HG02981 (cell line): ENCODE measurements at regions not wholly inside any gene's neighbourhood (a gene's known extent, or its start where the extent isn't known, plus 50 kb on each side); places are given as distances from the start of the nearest gene placed in this dataset.

Experiments used
- ATAC-seq: cut with Tn5 transposase; IDR thresholded peaks from one replicate; pipeline ENCODE4 v1.9.1; 2021; ENCODE audit warnings: mild to moderate bottlenecking, moderate library complexity; ENCODE audit not compliant: unreplicated experiment

- ATAC-seq, result no peak
Observed at GRCh38 chr2:5502385-5502784, 189.8 kb upstream of the SOX11 start.

- no peak for ATAC-seq
Observed at GRCh38 chr2:5504756-5505155, 187.4 kb upstream of the SOX11 start.

DNA sequence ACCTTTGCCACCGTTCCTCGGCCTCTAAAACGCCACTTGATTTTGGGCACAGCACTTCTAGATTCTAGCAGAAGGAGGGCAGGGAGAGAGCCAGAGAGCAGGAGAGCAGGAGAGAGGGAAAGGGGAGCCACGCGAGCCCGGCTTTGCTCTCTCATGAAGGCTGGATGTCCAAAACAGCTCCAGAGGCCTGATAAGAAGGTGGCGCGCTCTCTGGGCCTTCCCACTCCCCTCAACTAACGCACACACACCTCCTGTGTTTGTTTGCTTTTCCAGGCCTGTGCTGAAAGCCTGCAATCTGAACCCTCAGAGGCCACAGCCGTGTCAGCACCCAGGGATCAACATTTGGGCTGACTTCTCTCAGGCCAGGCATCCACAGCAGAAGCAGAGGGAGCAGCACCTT lies 184.8 kb upstream of the SOX11 start:
- ATAC-seq, result no peak

DNA sequence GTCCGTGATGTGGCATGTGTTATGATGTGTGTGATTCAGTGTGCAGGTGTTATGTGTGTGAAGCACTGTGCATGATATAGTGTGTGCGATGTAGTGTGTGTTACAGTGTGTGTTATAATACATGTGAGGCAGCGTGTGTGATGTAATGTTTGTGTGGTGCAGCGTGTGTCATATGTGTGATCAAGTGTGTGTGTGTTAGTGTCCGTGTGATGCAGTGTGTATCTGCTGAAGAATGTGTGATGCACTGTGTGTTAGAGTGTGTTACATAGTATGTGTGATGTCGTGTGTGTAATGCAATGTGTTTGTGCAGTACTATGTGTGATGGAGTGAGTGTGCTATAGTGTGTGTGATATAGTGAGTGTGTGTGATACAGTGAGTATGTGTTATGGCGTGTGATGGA lies 182.8 kb upstream of the SOX11 start:
- ATAC-seq, result no peak

GRCh38 chr2:5510082-5510481 lies 182.1 kb upstream of the SOX11 start:
- no peak for ATAC-seq

DNA sequence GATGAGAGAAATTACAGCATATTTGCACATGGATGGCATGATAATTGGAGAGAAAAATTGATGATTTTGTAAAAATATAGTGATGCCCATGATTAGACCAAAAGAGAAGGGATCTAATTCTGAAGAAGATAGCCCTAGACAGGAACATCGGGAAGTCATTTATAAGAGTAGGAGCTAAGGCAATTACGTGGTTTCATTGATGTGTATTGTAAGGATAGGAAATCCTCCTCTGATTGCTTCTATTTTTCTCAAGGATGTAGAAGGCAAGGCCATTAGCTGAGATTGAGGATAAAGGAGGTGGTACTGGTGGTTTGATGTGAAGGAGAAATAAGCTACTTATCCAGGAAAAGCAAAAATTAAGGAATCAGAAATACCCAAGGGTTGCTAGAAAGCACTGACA lies 176.5 kb upstream of the SOX11 start:
- no peak for ATAC-seq

- ATAC-seq, result no peak
Observed at GRCh38 chr2:5519286-5519685, 172.9 kb upstream of the SOX11 start.

DNA sequence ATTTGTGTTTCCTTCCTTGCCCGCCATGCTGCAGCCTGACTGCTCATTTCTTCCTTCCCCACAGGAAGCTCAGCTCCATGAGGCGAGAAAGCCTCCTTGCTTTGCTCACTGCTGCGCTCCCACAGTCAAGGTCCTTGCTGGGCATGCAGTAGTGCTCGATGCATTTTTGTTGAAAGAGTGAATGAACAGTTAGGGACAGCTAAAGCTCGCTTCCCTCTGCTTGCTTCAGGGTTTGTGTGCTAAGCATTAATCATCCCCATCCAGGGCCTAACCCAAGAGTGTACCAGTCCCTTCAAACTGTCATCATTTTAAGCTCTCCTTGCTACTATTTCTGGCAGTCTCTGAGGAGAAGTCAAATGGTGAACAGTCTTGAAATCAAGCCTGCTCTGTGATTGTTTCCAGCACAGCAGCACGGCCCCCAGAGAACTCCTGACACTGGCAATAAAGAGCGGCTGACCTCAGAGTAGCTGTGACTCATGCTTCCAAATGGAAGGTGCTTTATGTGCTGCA lies 171.7 kb upstream of the SOX11 start:
- ATAC-seq, result no peak

- ATAC-seq, result no peak
Observed at GRCh38 chr2:5521461-5521860, 170.7 kb upstream of the SOX11 start.

- ATAC-seq, result no peak
Observed at GRCh38 chr2:5524551-5524950, 167.6 kb upstream of the SOX11 start.

- no peak for ATAC-seq
Observed at GRCh38 chr2:5528706-5529105, 163.5 kb upstream of the SOX11 start.

DNA sequence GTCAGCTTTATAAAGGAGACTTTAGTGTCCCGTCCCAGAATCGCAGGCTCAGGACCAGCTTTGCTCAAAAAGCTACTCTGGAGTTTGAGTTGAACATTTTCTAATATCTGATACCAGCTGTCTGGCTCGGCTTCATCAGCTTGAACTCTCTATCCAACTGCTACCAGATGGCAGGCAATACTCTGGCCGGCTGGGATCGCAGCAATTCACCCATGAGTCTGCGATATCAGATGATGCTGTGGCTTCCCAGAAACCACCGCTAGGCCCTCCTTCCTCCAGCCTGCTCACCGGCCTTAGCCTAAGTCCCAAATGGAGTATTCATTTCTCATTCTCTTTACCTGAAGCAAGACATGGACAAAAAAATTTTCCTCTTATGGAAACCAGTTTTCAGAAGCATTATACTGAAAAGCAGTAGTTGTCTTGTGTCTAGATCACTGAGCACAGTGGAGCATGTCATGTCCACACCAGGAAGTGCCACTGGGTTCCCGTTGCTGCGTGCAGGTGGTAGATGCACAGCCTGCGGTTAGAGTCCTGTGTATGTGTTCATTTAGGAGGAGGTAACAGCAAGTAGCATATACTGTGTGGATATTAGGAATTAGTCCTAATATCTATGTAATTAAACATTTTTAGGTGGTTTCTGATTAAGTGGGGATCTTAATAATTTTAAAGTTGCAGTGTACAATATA lies 162.0 kb upstream of the SOX11 start:
- no peak for ATAC-seq

DNA sequence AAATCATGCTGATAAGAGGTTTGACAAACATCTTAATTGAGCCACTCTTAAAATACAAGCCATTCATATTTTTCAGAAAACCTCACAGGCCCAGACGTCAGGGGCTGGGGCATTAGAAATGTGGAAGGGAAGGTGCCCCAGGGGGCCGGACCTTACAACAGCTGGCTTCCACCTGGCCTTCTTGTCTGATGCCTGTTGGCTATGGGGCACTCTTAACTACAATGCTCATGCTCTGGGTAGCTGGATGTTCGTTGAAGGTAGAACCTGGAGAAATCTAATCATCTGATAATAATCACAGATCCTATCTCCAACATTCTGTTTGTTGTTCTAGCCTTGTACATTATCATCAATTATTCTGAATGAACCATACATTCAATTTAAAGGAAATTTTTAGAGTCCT lies 156.9 kb upstream of the SOX11 start:
- no peak for ATAC-seq

DNA sequence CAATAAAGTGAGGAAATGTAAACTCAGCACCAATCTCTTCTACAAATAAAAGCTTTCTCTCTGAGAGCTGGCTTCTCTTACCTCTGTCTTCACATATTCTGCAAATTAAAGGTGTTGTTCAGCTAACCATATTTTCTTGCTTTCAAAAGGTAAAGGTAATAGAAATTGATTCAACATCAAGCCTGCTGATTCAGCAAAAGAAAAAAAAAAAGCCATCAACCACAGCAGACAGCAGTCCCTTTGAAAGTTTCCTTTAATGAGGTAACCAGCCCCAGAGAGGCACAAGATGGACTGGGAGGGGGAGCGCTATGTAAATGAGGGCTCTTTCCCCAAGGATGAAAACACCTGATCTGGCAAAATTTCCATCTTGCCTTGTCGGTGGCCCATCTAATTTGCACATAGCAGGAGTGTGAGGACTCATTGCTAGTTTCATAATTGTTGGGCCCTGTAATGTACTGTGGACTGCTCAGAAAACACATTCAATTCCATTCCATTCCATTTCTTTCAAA lies 154.9 kb upstream of the SOX11 start:
- no peak for ATAC-seq

- no peak for ATAC-seq
Observed at GRCh38 chr2:5538313-5538712, 153.9 kb upstream of the SOX11 start.

DNA sequence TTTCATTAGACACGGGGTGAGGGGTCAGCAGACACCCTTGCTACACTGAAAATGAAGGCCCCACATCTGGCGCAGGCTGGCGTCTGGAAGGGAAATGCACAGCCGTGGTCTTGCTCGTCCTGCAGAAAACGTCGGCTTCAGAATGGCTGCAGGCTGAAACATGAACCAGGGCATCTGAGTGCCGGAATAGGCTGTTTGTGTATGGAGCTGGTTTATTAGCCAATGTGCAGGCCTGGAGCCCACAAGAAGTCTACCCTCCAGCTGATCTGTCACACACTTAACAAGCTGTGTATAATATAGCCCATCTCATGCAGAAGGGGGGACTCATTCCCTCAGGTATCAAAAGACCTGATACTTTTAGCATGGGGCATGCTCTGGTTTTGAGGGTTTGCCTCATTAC lies 153.4 kb upstream of the SOX11 start:
- ATAC-seq, result no peak

- ATAC-seq, result no peak
Observed at GRCh38 chr2:5539282-5540165, 152.7 kb upstream of the SOX11 start.

DNA sequence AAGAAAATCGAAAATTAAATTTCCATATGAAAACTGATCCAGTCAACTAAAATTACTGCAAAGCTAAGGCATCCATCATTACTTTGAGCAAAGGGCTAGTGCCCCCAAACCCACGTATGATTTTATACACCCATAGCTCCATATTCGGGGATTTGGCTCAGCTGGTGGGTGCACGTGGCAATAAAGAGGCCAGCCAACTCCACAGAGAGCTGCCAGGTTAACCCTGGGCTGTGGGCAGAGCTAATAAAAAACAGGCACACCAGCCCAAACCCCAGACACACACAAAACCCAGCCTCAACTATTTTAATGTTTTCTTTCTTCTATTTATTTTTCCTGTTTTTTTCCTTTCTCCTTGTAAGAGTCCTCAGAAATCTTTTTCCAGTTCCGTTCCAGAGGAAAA lies 151.3 kb upstream of the SOX11 start:
- ATAC-seq, result no peak

GRCh38 chr2:5544205-5544786 lies 147.9 kb upstream of the SOX11 start:
- no peak for ATAC-seq

GRCh38 chr2:5546181-5546580 lies 146.0 kb upstream of the SOX11 start:
- no peak for ATAC-seq

GRCh38 chr2:5548991-5549715 lies 143.0 kb upstream of the SOX11 start:
- ATAC-seq, result no peak
